Ectodermal cell (in vitro differentiated cells): ENCODE measurements at regions not wholly inside any gene's neighbourhood (a gene's known extent, or its start where the extent isn't known, plus 50 kb on each side); places are given as distances from the start of the nearest gene placed in this dataset.

Source experiments
- H3K27ac ChIP-seq: 2 replicates; pipeline ENCODE4 v1.7.0; 2013; ENCODE audit warnings: mild to moderate bottlenecking, low read depth, low read length; ENCODE audit not compliant: insufficient read depth, poor library complexity, severe bottlenecking
- H3K27me3 ChIP-seq: 2 replicates; pipeline ENCODE4 v1.7.0; 2013; ENCODE audit warnings: mild to moderate bottlenecking, low read length; ENCODE audit not compliant: insufficient read depth, control insufficient read depth, poor library complexity, severe bottlenecking
- H3K36me3 ChIP-seq: one replicate; pipeline ENCODE4 v1.7.0; 2013; ENCODE audit warnings: low read length; ENCODE audit not compliant: control insufficient read depth, insufficient read depth
- H3K4me1 ChIP-seq: one replicate; pipeline ENCODE4 v1.7.0; 2013; ENCODE audit warnings: low read length; ENCODE audit not compliant: control insufficient read depth, insufficient read depth
- H3K4me3 ChIP-seq: 2 replicates; pipeline ENCODE4 v1.7.0; 2013; ENCODE audit warnings: low read depth, low read length, control low read depth; ENCODE audit not compliant: insufficient read depth
- H3K9me3 ChIP-seq: 2 replicates; pipeline ENCODE4 v1.7.0; 2013; ENCODE audit warnings: mild to moderate bottlenecking, low read length, moderate library complexity; ENCODE audit not compliant: control insufficient read depth
- WGBS, 2 experiments: methylation state at CpG; one replicate each; pipeline ENCODE4 v1.1.7; 2013; ENCODE audit warnings: missing lambda C conversion rate in 2 of 2; 5-methylcytosine and 5-hydroxymethylcytosine counted together

GRCh38 chr13:40243047-40243446 is 423.4 kb downstream of the FOXO1 start:
- Histone ChIP-seq H3K4me1 (no peaks in the 10 kb centered on the region), H3K27me3 (no peaks in the 10 kb centered on the region), H3K9me3 (no peaks in the 10 kb centered on the region), H3K36me3 (no peaks in the 10 kb centered on the region), H3K27ac (no peak overlapping the region), H3K4me3 (no peak overlapping the region)
- WGBS, 2 experiments: 96 to 97% methylated on average over 1 to 3 of the region's 3 CpGs

DNA sequence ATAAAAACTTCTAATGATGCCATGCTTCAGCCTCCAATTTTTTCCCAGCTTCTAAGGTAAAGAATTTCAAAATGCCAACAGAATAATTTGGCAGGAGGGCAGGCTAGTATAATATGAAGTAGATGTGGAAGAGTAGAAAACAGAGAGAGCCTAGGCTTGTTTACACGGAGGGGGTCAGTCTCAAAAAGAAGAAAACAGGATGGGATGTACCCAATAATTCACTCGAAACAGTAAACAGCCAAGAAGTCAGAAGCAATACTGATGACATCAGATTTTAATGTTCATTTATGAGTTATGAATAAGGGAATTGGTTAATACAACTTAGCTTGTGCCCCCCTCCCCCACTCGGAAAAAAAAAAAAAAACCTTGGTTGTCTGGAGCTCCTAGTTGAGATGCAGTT is 422.5 kb downstream of the FOXO1 start:
- no peaks in the 10 kb centered on the region for H3K9me3 ChIP-seq
- H3K27me3 ChIP-seq: no peaks in the 10 kb centered on the region
- no peaks in the 10 kb centered on the region for H3K36me3 ChIP-seq
- no peak overlapping the region for H3K27ac ChIP-seq
- H3K4me1 ChIP-seq: no peaks in the 10 kb centered on the region
- 59 to 61% methylated on average over 2 to 3 of the region's 3 CpGs for WGBS, 2 experiments
- H3K4me3 ChIP-seq: no peak overlapping the region

DNA sequence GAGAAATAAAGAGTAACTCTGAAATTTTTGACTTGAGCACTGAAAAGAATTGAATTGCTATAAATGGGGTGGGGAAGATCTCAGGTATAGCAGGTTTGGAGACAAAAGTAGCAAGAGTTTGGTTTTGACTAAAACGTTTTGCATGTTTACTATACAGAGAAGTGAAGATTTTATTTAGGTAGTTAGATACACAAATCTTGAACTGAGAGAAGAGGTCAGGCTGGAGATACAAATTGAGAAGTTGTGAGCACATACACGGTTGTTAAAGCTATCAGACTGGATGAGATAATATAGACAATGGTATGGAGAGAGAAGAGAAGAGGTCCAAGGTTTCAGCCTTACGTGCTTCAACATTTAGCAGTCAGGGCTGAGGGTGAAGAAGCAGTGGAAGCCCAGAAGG is 420.9 kb downstream of the FOXO1 start:
- Histone ChIP-seq H3K36me3 (no peaks in the 10 kb centered on the region), H3K27ac (no peak overlapping the region), H3K4me1 (no peaks in the 10 kb centered on the region), H3K4me3 (no peak overlapping the region), H3K9me3 (no peaks in the 10 kb centered on the region), H3K27me3 (no peaks in the 10 kb centered on the region)
- 82 to 85% methylated on average over 3 of the region's 3 CpGs for WGBS, 2 experiments

DNA sequence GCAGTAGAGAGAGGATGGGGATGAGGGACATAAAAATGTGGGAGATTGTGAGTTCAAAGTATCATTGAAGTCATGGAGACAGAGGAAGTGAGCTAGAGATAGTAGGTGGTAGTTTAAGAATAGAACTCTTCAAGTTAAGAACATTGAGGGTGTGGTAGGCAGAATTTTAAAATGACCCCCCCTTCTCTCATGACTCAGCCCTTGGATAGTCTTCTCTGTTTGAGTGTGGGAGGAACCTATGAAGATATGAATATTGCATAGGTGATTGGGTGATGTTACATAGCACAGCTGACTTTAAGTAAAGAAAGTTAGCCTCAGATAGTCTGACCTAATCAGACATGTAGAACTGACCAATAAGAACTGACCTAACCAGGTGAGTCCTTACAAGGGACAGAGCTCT is 418.6 kb downstream of the FOXO1 start:
- H3K4me3 ChIP-seq: no peak overlapping the region
- no peaks in the 10 kb centered on the region for H3K4me1 ChIP-seq
- no peaks in the 10 kb centered on the region for H3K36me3 ChIP-seq
- no peaks in the 10 kb centered on the region for H3K9me3 ChIP-seq
- H3K27me3 ChIP-seq: no peaks in the 10 kb centered on the region
- no peak overlapping the region for H3K27ac ChIP-seq

DNA sequence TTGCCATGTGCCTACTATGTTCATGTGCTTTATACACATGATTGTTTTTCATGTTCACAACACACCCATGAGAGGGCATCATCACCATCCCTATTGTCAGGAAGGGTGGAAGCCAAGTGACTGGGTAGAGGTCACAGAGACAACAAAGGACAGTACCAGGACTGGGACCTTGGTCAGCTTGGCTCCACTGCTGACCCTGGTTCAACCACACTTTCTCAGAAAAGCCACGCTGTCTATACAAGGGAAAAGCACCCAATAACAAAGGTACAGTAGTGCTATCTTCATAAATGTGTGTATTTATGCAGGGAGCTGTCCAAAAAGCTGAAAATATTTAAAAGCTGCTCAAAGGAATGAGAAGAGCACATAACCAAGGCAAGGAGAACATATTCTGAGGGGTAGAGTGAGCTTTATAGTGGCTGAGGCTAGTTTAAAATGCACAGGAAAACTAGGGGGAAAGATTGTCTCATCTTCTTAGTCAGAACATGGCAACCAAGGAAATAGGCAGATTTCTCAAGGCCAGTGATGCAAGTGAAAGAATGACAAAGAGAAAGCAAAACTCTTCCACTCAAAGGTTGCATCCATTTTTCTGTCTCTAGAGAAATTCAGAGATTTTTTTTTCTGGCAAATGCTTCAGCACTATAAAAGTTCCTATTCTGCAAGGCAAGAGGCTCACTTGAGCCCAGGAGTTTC is 415.0 kb downstream of the FOXO1 start:
- Histone ChIP-seq H3K27ac (no peak overlapping the region), H3K4me3 (no peak overlapping the region)
- 20 to 65% methylated on average over 1 of the region's 1 CpG for WGBS, 2 experiments

GRCh38 chr13:40252241-40252640 is 414.2 kb downstream of the FOXO1 start:
- Histone ChIP-seq H3K36me3 (no peaks in the 10 kb centered on the region), H3K4me1 (peaks cover 8% of the 10 kb centered on the region), H3K9me3 (no peaks in the 10 kb centered on the region), H3K27ac (no peak overlapping the region), H3K4me3 (no peak overlapping the region), H3K27me3 (no peaks in the 10 kb centered on the region)
- 91 to 94% methylated on average over 3 of the region's 3 CpGs for WGBS, 2 experiments

More for the DNA sequence above, 415.0 kb downstream of the FOXO1 start:
- Histone ChIP-seq H3K9me3 (no peaks in the 10 kb centered on the region), H3K4me1 (peaks cover 8% of the 10 kb centered on the region), H3K27me3 (no peaks in the 10 kb centered on the region), H3K36me3 (no peaks in the 10 kb centered on the region)

GRCh38 chr13:40252676-40253075 is 413.8 kb downstream of the FOXO1 start:
- WGBS, 2 experiments: 92 to 95% methylated on average over 3 of the region's 3 CpGs

DNA sequence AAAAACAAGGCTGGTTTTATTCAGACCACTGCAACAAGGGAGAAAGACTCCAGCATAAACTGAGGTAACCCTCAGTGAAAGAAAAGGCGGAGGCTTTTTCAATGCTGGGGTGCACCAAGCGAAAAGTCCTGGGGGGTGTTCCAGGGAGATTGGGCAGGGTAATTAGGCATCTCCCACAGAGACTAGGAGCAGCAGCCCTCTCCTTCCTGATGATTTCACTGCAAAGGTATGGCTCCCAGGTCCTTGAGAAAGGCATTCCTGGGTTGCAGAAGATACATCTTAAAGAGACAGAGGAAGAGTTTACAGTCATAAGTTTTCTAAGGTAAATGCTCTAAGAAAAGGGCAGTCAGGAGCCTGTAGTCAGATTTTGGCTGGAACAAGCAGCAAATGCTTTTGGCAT is 412.0 kb downstream of the FOXO1 start:
- Histone ChIP-seq H3K27me3 (no peaks in the 10 kb centered on the region), H3K9me3 (peaks cover 2% of the 10 kb centered on the region), H3K36me3 (no peaks in the 10 kb centered on the region), H3K27ac (no peak overlapping the region), H3K4me3 (no peak overlapping the region), H3K4me1 (peaks cover 8% of the 10 kb centered on the region)
- WGBS, 2 experiments: 93 to 96% methylated on average over 2 of the region's 2 CpGs

More at GRCh38 chr13:40252676-40253075, 413.8 kb downstream of the FOXO1 start:
- H3K27ac ChIP-seq: no peak overlapping the region
- H3K9me3 ChIP-seq: peaks cover 1% of the 10 kb centered on the region
- H3K4me1 ChIP-seq: peaks cover 8% of the 10 kb centered on the region
- no peaks in the 10 kb centered on the region for H3K27me3 ChIP-seq
- no peaks in the 10 kb centered on the region for H3K36me3 ChIP-seq
- no peak overlapping the region for H3K4me3 ChIP-seq

DNA sequence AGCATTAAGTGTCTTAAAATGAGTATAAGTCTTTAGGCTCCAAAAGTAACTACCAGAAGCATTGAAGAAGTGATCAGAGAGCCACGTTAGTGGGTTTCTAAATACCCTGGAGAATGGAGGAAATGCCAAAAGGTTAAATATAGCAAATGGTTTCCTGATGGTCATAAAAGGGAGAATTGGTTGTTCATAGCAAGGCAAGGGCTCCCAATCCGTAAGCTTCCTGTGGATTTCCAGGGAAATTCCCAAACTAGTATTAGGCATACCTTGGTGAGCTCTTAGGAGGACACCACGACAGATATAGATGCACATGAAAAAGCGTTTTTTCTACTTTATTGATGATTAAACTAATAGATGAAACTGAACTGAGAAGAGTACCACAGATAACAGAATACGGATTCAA is 410.9 kb downstream of the FOXO1 start:
- WGBS, 2 experiments: 87 to 98% methylated on average over 5 of the region's 5 CpGs
- Histone ChIP-seq H3K4me3 (no peak overlapping the region), H3K4me1 (peaks cover 8% of the 10 kb centered on the region), H3K27me3 (no peaks in the 10 kb centered on the region), H3K9me3 (peaks cover 2% of the 10 kb centered on the region), H3K27ac (no peak overlapping the region), H3K36me3 (no peaks in the 10 kb centered on the region)

GRCh38 chr13:40259899-40260298 is 406.5 kb downstream of the FOXO1 start:
- WGBS, 2 experiments: 100% methylated on average over 1 of the region's 1 CpG
- Histone ChIP-seq H3K9me3 (peaks cover 2% of the 10 kb centered on the region), H3K27me3 (no peaks in the 10 kb centered on the region), H3K4me1 (peaks cover 5% of the 10 kb centered on the region), H3K27ac (no peak overlapping the region), H3K36me3 (no peaks in the 10 kb centered on the region), H3K4me3 (no peak overlapping the region)

DNA sequence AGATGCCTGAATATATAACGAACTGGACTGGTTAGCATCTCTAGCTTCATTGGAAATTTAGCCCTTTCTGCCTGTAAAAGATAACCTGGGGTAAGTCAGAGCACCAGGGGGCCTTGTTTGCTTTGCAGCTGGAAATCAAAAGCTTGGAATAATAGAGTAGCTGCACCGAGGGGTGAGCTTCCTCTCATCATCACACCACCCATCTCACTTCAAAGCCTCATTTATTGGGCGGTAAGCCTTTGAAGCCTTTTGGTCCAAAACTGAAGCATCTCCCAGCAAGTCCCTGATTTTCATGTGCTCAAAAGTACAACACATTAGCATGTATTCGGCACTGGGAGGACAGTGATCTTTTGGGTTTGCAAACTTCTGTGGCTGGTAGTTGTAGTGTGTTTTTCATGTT is 405.1 kb downstream of the FOXO1 start:
- H3K4me3 ChIP-seq: no peak overlapping the region
- no peaks in the 10 kb centered on the region for H3K36me3 ChIP-seq
- 61 to 65% methylated on average over 4 of the region's 4 CpGs for WGBS, 2 experiments
- H3K9me3 ChIP-seq: peaks cover 2% of the 10 kb centered on the region
- peaks cover 5% of the 10 kb centered on the region for H3K4me1 ChIP-seq
- H3K27me3 ChIP-seq: no peaks in the 10 kb centered on the region
- no peak overlapping the region for H3K27ac ChIP-seq
